Psoas muscle (tissue), 7 donors: ENCODE measurements at regions not wholly inside any gene's neighbourhood (a gene's known extent, or its start where the extent isn't known, plus 50 kb on each side); places are given as distances from the start of the nearest gene placed in this dataset.

ENCODE experiments used
- ATAC-seq, 4 donors: fragments of 200-7000 bp; cut with Tn5 transposase; one replicate each; pipeline ENCODE4 v1.9.1; 2020; ENCODE audit warnings: moderate library complexity in 3 of 4, mild to moderate bottlenecking in 2 of 4
- DNase-seq, 2 donors: peaks; one replicate each; pipeline ENCODE4 v3.0.0-alpha.2; 2020
- H3K27ac ChIP-seq: fragments of 200-600 bp; one replicate; pipeline ENCODE4 v1.8.0; 2022
- H3K27me3 ChIP-seq, 3 donors: fragments of 200-600 bp in 1 of 3; one replicate each; pipeline versions ENCODE4 v1.6.1 to v1.8.0; 2013 to 2022; ENCODE audit warnings: low read length in 2 of 3, mild to moderate bottlenecking in 2 of 3, moderate library complexity in 1 of 3; ENCODE audit not compliant: insufficient read depth in 3 of 3
- H3K36me3 ChIP-seq, 2 donors: fragments of 200-600 bp in 1 of 2; one replicate each; pipeline versions ENCODE4 v1.6.1 to v1.8.0; 2013 to 2022; ENCODE audit warnings: low read depth in 1 of 2, mild to moderate bottlenecking in 1 of 2, moderate library complexity in 1 of 2; ENCODE audit not compliant: insufficient read depth in 1 of 2
- H3K4me1 ChIP-seq: fragments of 200-600 bp; one replicate; pipeline ENCODE4 v1.8.0; 2022
- H3K4me3 ChIP-seq: fragments of 200-600 bp; one replicate; pipeline ENCODE4 v1.8.0; 2022; ENCODE audit warnings: mild to moderate bottlenecking
- H3K9me3 ChIP-seq: fragments of 200-600 bp; one replicate; pipeline ENCODE4 v1.8.0; 2022
- WGBS, 3 donors: extraction: QIAGEN DNeasy Blood & Tissue Kit; methylation state at CpG; one replicate each; pipeline versions ENCODE4 v1.1.6 to v1.1.7; 2013; 5-methylcytosine and 5-hydroxymethylcytosine counted together
- intact Hi-C, 2 donors: fragments of 100-400 bp; cut with DNase I; formaldehyde crosslinking; loops; one replicate each; pipeline versions ENCODE4 v1.11.0 to v1.14.2; 2022
- TF ChIP-seq, protein P1 (sequence below): fragments of 200-600 bp; IDR thresholded peaks from one replicate; pipeline ENCODE4 v1.8.0; 2022; ENCODE audit warnings: antibody characterized with exemption
- donor health status: healthy with polysubstance abuse.
- donor health status: DM: no; HTN: no; CAD: no; lungs with moderate emphysema.
- donor health status: Bipolar disorder and iron deficiency.
- donor health status: healthy.
- donor health status: DM: yes; HTN: yes; CAD: no.
- donor health status: DM: no; HTN: no; CAD: no.
- donor health status: DM: yes; HTN: yes; CAD: no.

DNA sequence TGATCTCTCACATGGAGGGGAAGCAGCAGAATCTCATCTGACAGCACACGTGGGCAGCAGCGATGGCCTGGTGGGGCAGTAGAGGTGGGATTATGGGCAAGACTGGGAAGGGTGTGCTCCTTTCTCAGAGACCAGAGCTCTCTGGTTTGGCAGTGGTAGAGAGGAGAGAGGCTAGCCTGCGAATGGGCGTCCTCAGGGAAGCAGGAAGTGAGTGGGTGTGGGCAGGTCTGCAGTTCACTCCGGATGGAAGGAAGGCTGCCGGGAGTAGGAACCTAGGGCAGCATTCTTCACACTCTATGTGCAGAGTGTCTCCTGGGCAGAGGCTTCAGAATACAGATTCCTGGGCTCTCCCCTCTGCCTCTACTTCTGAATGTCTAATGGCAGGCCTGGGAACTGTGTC is 162.8 kb upstream of the BMPER start:
- intact Hi-C loops, result no loop called here
- Histone ChIP-seq H3K36me3 (no peaks in the 10 kb centered on the region), H3K9me3 (no peaks in the 10 kb centered on the region), H3K27ac (peak overlapping the region; percentile 84), H3K4me3 (no peak overlapping the region), H3K27me3 (no peaks in the 10 kb centered on the region), H3K4me1 (peaks cover 18% of the 10 kb centered on the region)
- TF ChIP-seq, protein P1, sequence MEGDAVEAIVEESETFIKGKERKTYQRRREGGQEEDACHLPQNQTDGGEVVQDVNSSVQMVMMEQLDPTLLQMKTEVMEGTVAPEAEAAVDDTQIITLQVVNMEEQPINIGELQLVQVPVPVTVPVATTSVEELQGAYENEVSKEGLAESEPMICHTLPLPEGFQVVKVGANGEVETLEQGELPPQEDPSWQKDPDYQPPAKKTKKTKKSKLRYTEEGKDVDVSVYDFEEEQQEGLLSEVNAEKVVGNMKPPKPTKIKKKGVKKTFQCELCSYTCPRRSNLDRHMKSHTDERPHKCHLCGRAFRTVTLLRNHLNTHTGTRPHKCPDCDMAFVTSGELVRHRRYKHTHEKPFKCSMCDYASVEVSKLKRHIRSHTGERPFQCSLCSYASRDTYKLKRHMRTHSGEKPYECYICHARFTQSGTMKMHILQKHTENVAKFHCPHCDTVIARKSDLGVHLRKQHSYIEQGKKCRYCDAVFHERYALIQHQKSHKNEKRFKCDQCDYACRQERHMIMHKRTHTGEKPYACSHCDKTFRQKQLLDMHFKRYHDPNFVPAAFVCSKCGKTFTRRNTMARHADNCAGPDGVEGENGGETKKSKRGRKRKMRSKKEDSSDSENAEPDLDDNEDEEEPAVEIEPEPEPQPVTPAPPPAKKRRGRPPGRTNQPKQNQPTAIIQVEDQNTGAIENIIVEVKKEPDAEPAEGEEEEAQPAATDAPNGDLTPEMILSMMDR, result no peak
- WGBS, 3 donors, result 77 to 82% (median 78%) methylated on average over 6 of the region's 6 CpGs
- ATAC-seq, result no peak
- no peak for DNase-seq

DNA sequence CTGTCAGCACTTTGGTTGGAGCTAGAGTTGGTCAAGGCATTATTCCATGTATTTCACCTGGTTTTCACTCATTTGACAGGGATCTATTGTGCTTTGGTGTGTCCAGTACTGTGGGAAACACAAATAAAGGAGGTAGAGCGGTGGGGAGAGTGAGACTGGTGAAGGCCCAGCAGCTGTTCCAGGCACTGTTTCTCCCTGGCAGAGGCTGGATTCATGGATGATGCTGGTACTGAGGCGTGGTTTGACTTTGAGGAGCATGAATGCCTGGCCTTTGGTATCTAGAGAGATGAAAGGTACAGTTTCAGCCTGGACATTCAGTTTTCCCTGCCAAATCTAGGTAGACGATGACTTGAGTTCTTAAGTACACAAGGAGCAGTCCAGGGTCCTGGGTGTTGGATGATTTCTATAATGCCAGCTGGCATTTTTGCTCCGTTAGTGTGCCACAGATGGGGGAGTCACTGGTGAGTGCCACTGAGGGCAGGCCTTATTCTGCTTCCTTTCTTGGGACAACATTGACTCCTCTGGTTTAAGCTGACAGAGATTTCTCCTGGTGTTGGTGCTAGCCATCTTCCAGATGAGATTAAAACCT is 162.2 kb upstream of the BMPER start:
- Histone ChIP-seq H3K27me3 (no peaks in the 10 kb centered on the region), H3K4me1 (peaks cover 18% of the 10 kb centered on the region), H3K4me3 (no peak overlapping the region), H3K36me3 (no peaks in the 10 kb centered on the region), H3K27ac (peak overlapping the region; percentile 84), H3K9me3 (no peaks in the 10 kb centered on the region)
- DNase-seq (no peak), ATAC-seq (peak; percentile 38 to 73 (median 69))
- TF ChIP-seq, protein P1, result no peak
- intact Hi-C loops, result no loop called here
- 56 to 91% (median 68%) methylated on average over 4 of the region's 4 CpGs for WGBS, 3 donors

DNA sequence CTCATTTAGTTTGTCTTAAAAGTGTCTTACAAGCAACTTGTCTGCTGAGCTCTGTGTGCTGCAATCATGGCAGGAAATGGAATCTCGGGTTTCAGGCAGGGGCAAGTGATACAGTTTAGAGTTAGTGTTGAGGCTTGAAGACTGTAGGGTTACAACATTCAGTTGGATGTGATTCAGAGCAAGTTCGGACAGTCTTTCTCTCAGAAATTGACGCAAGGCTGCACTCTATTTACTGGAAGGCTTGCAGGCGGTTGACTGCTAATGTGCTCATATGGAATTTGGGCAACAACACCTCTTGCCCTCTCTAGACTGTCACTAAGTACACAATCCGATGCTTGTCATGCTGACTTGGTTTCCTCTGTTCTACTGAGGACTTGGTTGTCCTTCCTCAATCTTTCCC is 161.7 kb upstream of the BMPER start:
- DNase-seq, result peak in 1 of 2 donors; percentile 67
- peak overlapping the region; percentile 84 for H3K27ac ChIP-seq
- ATAC-seq, result peak; percentile 80 to 93 (median 88)
- H3K9me3 ChIP-seq, result no peaks in the 10 kb centered on the region
- TF ChIP-seq, protein P1, result no peak
- no peak overlapping the region for H3K4me3 ChIP-seq
- H3K36me3 ChIP-seq, result no peaks in the 10 kb centered on the region
- WGBS, 3 donors, result 45 to 87% (median 63%) methylated on average over 5 of the region's 5 CpGs
- no peaks in the 10 kb centered on the region for H3K27me3 ChIP-seq
- H3K4me1 ChIP-seq, result peaks cover 18% of the 10 kb centered on the region
- intact Hi-C loops, result no loop called here

DNA sequence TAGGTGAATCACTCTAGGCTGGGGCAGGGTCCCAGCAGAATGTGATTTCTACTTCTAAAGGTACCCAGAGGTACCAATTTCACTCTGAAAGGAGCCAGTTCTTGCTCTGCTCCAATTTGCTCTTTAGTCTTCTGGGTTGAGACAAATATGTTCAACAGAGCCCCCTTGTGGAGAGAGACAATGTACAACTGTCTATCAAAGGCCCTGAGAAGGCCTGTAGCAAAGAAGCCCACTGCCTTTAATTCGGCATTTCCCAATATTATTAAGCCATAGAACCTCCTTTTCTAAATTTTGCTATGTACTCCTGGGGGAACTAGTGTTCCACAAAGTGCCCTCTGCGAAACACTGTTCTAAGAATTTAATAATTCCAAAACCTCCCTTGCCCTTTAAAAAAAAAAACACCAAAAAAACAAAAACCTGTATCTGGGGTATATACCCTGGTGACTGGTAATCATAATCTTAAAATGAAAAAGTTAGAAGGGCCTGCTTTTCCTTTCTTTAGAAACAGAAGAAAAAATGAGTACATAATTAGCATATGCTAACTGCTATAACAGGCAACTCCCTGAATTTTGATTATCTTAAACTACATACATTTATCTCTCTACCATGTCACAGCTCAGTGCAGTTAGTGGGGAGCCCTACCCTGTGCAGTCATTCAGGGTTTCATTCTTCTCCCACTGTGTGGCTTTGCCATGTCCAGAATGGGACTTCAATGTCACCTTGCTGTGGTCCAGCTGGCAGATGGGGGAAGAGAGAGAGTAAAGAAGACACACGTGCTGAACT is 160.9 kb upstream of the BMPER start:
- Histone ChIP-seq H3K4me1 (peaks cover 18% of the 10 kb centered on the region), H3K9me3 (no peaks in the 10 kb centered on the region), H3K36me3 (no peaks in the 10 kb centered on the region), H3K27ac (peak overlapping the region; percentile 84), H3K27me3 (no peaks in the 10 kb centered on the region), H3K4me3 (no peak overlapping the region)
- TF ChIP-seq, protein P1, result peak; percentile 31
- intact Hi-C loops, result no loop called here
- WGBS, 3 donors, result 75 to 79% (median 76%) methylated on average over 3 of the region's 3 CpGs
- DNase-seq (no peak), ATAC-seq (peak in 3 of 4 donors; percentile 36 to 42 (median 41))
